SIG-M5 treated with dmso at 0.1 percent for 504 hours (cell line): ENCODE measurements at regions not wholly inside any gene's neighbourhood (a gene's known extent, or its start where the extent isn't known, plus 50 kb on each side); places are given as distances from the start of the nearest gene placed in this dataset.

Experiments used
- DNase-seq: peaks from one replicate; lab custom pipeline; 2025; ENCODE audit not compliant: unreplicated experiment; lab: John Stamatoyannopoulos, UW

DNA sequence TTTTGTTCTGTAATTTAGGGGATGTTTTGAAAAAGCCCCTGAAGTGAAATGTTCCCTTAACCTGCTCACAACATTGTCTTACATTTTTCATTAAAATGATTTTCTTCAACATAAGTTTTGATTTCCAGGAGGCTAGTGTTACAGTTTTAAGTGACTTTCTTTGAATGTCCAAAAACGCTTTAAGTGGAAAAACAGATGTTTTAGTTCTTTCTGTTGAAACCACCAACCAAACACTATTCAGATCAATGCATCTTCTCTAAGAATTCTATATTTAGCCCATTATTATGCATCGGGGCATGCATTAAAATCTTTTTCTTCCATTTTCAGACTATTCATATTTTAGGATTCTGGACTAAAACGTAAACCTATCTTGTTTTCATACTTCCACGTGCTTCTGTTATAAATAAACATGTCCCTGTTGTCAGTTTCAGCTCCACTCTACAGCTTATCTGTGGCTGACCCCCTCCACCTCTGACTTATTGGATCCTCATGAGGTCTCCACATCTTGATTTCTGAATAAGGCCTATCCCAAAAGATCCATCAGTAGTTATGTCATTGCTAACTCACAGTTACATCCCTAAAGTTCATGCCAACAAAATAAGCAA, 882.3 kb upstream of the SEMA6A start:
- DNase-seq = no peak

DNA sequence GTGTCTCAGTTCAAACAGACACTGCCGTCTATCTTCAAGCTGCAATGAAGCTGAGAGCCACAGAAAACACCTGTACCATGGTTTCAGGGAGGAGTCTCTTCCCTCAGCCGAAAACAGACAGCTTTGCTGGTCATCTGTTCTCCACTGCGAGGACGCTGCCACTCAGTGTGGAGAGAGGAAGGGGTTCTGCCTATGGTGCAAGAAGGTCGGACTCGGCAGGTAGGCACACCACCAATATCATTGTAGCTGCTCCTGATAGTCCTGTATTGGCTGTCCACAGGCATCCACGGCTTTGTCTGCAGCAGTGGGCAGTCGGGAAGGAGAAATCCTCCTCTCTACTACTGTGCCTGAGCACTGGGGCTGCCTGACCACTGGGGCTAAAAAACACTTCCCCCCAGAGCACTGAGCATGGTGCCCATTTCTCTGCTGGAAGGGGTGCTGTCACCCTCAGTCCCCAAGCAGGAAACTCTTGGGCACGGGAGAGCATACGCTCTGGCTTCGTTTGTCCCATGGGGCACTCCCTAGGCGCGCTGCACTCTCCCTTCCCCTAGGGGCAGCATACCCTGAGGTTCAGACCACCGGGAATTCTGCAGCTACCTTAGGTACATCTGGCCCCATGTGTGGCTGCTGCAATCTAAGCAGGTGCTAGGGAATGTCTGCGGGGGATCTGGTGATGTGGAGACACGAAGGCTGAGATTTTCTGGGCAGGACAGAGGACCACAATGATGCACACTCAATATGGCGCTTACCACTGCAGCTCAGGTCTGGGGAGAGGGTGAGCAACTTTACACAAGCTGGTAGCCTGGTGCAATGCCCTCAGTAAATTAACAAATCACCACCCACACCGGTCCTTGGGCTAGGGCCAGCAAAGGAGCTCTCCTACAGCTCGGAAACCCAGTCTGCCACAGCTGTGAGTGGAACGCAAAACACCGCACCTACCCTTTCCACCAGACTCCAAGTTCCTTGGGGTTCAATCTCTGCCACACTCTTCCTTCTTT, 880.9 kb upstream of the SEMA6A start:
- peak; percentile 37 for DNase-seq

GRCh38 chr5:117454716-117455212, 880.1 kb upstream of the SEMA6A start:
- DNase-seq = peak; percentile 59

DNA sequence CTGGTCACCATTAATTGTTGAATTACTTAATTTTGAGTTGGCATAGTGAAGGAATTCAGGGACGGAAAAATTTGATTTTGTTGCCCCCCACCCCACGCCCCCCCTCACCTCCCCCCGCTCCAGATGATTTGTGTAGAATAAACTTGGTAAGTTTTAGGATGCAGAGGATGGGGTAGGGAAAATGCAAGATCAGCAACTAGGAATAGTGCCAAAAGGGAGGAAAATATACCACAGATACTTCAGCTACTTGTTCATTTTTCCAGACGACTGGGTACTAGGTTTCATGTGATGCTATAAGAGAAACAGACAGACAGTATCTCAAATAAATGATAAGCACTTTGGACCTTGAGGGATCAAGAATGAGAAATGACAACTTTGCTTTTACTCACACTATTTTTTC, 862.2 kb upstream of the SEMA6A start:
- no peak for DNase-seq

DNA sequence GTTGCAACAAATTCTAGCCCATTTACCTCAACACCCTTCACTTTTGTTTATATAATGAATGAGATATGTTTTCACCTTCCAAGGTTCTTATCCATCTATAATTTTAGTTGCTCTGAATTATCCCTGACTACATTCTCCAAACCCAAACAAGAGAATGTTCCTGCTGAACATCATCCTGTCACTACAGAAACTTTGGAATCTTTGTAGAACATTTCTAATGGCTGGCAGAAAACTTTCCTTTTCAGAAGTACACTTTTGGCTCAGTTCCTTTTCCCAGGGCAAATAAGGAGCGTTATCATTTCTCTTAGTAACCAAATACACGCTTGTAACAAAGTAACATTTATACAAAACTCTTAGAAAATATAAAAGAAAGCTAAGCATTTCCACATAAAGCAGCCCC, 860.6 kb upstream of the SEMA6A start:
- no peak for DNase-seq

DNA sequence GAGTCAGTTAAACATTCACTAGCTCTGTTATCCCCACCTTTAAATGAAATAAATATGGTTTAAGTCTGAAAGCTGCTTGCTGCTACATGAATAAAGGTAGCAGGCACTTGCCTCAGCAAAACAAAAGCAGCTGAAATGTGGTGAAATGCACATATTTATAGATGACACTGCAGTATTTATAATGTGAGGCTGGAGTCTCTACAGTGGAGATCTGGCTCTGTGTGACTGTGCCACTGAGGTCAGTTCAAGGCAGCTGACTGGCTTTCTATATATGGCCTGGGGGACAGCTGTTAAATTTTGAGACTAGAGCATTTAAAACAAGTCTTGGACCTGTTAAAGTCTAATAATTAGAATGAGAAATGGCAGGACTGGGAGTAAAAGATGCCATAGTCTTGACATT, 859.6 kb upstream of the SEMA6A start:
- DNase-seq = no peak

DNA sequence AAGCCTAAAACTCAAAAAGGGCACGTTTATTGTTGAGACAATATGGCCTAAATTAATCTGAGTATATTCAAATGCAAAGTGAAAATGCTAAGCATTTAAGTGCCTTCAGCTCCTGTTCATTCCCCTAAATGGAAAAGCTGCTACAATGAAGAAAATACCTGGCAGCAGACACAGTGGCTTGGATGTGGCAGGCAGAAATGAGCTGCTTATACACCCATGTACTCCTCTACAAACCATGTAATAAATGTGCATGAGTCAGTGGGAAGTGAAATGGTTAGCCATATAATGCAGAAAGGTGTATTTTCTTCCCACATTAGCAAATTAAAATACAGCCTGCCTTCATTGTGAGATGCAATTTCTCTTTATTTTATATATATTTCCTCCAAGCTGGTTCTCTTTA, 859.2 kb upstream of the SEMA6A start:
- no peak for DNase-seq

GRCh38 chr5:117431091-117431490, 856.5 kb upstream of the SEMA6A start:
- no peak for DNase-seq

- DNase-seq = no peak
Observed at GRCh38 chr5:117425163-117425562, 850.5 kb upstream of the SEMA6A start.

DNA sequence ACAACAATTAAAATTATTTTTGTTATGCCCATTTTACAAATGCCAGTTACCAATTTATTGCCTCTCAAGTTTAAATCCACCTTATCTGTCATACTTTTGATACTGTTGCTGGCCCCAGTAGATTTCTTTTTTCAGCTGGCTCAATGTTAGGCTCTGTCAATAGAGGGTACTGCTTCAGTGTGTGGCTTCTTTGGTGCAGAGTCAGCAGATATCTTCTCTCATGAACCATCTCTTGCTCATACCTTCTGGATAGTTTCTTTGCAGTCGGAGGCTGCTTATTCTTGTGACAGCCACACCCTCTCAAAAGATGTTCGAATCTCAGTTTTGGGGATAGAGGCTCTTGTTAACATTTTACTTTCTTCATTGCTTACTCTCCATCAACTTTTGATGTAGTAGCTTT, 849.9 kb upstream of the SEMA6A start:
- DNase-seq = no peak

- DNase-seq = no peak
Observed at GRCh38 chr5:117417501-117417900, 842.9 kb upstream of the SEMA6A start.

- no peak for DNase-seq
Observed at GRCh38 chr5:117414926-117415325, 840.3 kb upstream of the SEMA6A start.

DNA sequence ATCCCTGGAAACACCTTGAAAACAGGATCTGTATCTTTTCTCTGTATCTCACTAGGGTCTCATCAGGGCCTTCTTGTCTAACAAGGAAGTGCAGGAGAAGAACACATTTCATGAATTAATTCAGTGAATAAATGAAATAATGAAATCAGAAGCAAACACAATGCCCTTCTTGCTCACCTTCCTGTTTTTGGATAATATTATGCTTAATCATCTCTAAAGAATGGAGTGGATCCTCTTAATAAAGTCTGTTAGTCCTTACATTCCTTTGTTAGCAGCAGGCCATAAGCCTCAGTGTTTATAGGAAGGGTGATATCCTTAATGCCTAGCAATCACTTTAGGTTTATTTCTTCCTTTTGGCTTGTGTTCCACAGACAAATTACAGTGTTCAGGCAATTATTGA, 837.1 kb upstream of the SEMA6A start:
- DNase-seq = no peak

- DNase-seq = no peak
Observed at GRCh38 chr5:117405197-117405596, 830.6 kb upstream of the SEMA6A start.

GRCh38 chr5:117394506-117395157, 820.0 kb upstream of the SEMA6A start:
- no peak for DNase-seq

- no peak for DNase-seq
Observed at GRCh38 chr5:117393125-117393524, 818.5 kb upstream of the SEMA6A start.

DNA sequence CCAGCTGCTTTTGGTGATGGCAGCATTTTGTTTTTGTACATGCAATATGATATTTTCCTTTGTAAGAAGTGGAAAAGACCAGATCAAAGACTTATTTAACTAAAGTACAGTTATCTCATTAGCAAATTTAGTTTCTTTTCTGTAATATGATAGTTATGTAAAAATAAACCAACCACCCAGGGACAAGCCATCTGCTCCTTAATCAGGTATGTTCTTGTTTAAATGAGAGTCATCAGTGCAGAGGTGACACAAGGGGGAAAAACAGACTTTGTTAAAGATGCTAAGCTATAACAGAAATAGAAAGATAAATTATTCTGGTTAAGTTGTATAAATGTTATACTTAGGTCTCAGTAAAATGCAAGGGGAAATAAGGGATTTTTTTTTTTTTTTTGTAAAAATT, 805.7 kb upstream of the SEMA6A start:
- DNase-seq = no peak

DNA sequence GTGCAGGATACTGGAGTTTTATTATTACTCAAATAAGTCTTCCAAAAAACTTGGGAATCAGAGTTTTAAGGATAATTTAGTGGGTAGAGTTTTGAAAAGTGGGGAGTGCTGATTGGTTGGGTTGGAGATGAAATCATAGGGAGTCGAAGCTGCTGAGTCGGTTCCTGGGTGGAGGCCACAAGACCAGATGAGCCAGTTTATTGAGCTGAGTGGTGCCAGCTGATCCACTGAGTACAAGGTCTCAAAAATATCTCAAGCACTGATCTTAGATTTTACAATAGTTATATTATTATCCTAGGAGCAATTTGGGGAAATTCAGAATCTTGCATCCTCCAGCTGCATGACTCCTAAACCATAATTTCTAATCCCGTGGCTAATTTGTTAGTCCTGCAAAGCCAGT, 804.9 kb upstream of the SEMA6A start:
- no peak for DNase-seq

DNA sequence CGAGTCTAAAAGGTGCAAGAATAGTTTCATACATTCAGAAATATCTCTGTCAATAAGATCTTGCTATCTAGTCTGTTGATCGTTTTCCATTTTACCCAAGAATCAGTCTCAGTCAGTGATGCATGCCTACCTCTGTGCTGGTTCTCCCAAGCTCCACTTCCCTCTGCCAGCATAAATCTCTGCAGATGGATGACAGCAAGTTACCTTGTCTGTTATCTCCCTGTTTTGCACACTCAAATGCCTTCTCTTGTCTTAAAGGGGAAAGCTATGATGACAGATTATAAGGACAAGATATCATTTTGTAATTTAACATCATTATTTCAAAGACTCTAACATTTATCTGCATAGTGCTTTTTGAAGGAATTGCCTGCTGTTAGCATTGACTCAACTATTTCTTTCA, 802.1 kb upstream of the SEMA6A start:
- DNase-seq = no peak

DNA sequence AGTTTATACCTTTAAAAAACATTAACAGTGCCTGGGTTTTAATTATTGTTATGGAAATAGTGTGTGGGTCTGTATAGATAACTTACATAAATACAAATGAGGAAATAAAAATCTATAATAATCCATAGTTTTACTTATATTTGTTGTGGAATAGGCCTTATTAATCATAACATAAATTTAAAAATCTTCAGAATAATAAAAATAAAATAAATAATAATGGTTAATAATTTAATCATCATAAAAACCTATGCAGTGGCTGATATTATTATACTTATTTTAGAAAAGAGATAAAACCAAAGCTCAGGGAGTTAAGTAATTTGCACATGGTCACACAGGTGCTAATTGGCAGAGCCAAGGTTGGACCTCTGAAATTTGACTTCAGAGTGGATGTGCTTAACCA, 785.3 kb upstream of the SEMA6A start:
- DNase-seq = no peak

DNA sequence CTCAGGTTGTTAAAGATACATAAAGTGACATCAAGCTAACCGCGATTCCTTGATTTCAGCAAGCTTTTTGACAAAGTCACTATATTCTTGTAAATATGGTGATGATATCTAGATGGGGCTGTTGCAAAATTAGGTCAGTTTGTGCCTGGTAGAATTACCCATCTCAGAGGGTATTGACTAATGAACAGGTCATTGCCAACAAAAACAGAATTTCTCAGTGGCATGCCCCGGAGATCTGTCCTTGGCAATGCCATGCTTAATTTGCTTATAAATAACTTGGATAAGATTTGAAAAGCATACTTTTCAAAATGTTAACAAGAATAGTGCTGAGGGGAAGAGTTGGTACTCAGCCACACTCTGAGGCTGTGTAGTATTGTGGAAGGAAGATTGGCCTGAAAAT, 783.3 kb upstream of the SEMA6A start:
- no peak for DNase-seq

- DNase-seq = no peak
Observed at GRCh38 chr5:117347280-117347679, 772.7 kb upstream of the SEMA6A start.
